ENCODE measurements at regions not wholly inside any gene's neighbourhood (a gene's known extent, or its start where the extent isn't known, plus 50 kb on each side); places are given as distances from the start of the nearest gene placed in this dataset.

DNA sequence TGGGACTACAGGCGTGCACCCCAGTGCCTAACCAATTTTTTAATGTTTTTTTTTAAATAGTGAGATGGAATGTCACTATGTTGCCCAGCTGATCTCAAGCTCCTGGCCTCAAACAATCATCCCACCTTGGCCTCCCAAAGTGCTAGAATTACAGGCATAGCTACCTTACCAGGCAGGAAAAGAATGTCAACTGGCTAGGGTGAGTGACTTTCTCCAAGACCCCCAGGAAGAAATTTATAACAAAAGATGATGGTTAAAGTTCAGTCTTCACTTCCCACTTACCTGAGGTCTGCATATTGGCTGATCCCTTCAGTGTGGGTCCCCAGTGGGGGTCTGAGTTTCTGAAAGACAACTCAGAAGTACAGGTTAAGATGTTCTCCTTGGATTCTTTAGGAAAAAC, 893.0 kb downstream of the UQCRFS1 start:
- DNase-seq: no peak
- Histone ChIP-seq H3K36me3 (ENCODE audit: control insufficient read depth in 4 of 4, insufficient read depth in 4 of 4, low read length in 3 of 4) (no peaks in the 10 kb centered on the region), H3K4me3 (ENCODE audit: control insufficient read depth in 1 of 7, extremely low read depth in 1 of 7, insufficient read depth in 4 of 7, low read depth in 2 of 7, low read length in 6 of 7) (no peak overlapping the region), H3K27me3 (replicated peaks in 2 of 5; ENCODE audit: control insufficient read depth in 4 of 5, insufficient read depth in 5 of 5, low read length in 4 of 5) (peaks cover 0 to 6% (median 0%) of the 10 kb centered on the region in 5 experiments), H3K27ac (ENCODE audit: insufficient read depth in 1 of 2, low read depth in 1 of 2, low read length in 2 of 2, poor library complexity in 1 of 2, severe bottlenecking in 2 of 2) (no peak overlapping the region), H3K4me1 (ENCODE audit: control extremely low read depth in 1 of 4, control insufficient read depth in 4 of 4, insufficient read depth in 4 of 4, low read length in 3 of 4) (no peaks in the 10 kb centered on the region), H3K9me3 (ENCODE audit: control extremely low read depth in 1 of 5, control insufficient read depth in 4 of 5, insufficient read depth in 2 of 5, low read depth in 1 of 5, low read length in 4 of 5) (no peaks in the 10 kb centered on the region)
- WGBS (ENCODE audit: insufficient coverage): no CpG with 5 or more reads among the region's 1 CpG
- POLR2A ChIA-PET: no interaction called here
- CTCF ChIA-PET: interaction anchor here (1.6 kb wide), 1 partner anchor 76 kb away, joined by 4 read pairs; no protein-coding TSS in a partner anchor

DNA sequence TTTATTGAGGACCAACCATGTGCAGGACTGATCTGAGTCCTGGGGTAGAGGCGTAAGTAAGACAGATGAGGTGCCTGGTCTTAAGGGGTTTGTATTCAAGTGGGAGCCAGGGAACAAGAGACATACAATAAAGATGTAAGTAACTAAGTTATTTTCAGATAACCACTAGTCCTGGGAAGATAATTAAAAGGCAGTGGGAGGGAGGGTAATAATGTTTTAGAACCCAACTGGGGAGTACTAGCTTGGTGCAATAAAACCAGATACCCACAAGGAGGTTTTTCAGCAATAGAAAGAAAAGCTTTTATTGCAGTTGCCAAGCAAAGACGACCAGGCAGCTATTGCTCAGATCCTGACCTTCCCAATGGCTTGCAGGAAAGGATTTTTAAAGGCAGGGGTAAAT, 893.7 kb downstream of the UQCRFS1 start:
- no peak overlapping the region for H3K4me3 ChIP-seq (ENCODE audit: control insufficient read depth in 1 of 7, extremely low read depth in 1 of 7, insufficient read depth in 4 of 7, low read depth in 2 of 7, low read length in 6 of 7)
- peaks cover 0 to 6% (median 0%) of the 10 kb centered on the region in 5 experiments for H3K27me3 ChIP-seq (replicated peaks in 2 of 5; ENCODE audit: control insufficient read depth in 4 of 5, insufficient read depth in 5 of 5, low read length in 4 of 5)
- ChIA-PET POLR2A (no interaction called here), CTCF (interaction anchor here (1.6 kb wide), 1 partner anchor 75 kb away, joined by 4 read pairs; no protein-coding TSS in a partner anchor)
- no peaks in the 10 kb centered on the region for H3K9me3 ChIP-seq (ENCODE audit: control extremely low read depth in 1 of 5, control insufficient read depth in 4 of 5, insufficient read depth in 2 of 5, low read depth in 1 of 5, low read length in 4 of 5)
- no CpG with 5 or more reads among the region's 2 CpGs for WGBS (ENCODE audit: insufficient coverage)
- H3K36me3 ChIP-seq (ENCODE audit: control insufficient read depth in 4 of 4, insufficient read depth in 4 of 4, low read length in 3 of 4): no peaks in the 10 kb centered on the region
- H3K27ac ChIP-seq (ENCODE audit: insufficient read depth in 1 of 2, low read depth in 1 of 2, low read length in 2 of 2, poor library complexity in 1 of 2, severe bottlenecking in 2 of 2): no peak overlapping the region
- no peaks in the 10 kb centered on the region for H3K4me1 ChIP-seq (ENCODE audit: control extremely low read depth in 1 of 4, control insufficient read depth in 4 of 4, insufficient read depth in 4 of 4, low read length in 3 of 4)
- DNase-seq: no peak

DNA sequence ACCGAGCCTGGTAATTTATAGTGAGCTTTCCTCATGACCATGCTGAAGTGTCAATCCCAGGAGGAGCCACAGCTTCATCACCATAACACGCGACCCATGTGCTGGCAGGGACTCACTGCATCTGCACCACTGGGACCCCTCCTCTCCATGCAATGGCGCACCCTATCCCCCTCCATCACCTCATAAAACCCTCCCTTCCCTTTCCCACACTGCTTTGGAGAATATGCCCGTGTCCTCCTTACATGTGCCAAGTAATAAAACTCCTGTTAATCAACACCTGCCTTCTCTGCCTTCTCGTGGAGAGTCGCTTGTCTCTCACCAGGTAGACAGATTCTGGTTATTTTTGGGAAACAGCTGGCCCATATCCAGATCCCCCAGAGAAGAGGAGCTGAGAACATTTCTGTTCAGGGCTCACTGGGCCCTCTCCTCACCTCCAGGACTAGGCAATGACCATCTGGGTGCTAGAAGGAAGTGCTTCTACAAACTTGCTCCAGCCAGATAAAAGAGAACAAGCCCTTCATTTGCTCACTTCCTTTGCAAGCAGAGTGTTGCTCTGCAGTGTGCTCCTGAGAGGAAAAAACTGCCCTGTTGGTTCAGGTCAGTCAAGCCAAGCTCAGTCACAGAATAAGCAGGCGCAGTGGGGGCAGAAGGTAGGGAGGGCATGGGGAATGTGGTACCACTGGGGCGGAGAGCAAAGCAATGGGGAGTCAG, 894.3 kb downstream of the UQCRFS1 start:
- Histone ChIP-seq H3K9me3 (ENCODE audit: control extremely low read depth in 1 of 5, control insufficient read depth in 4 of 5, insufficient read depth in 2 of 5, low read depth in 1 of 5, low read length in 4 of 5) (no peaks in the 10 kb centered on the region), H3K27me3 (replicated peaks in 2 of 5; ENCODE audit: control insufficient read depth in 4 of 5, insufficient read depth in 5 of 5, low read length in 4 of 5) (peaks cover 0 to 6% (median 0%) of the 10 kb centered on the region in 5 experiments), H3K27ac (ENCODE audit: insufficient read depth in 1 of 2, low read depth in 1 of 2, low read length in 2 of 2, poor library complexity in 1 of 2, severe bottlenecking in 2 of 2) (no peak overlapping the region), H3K4me1 (ENCODE audit: control extremely low read depth in 1 of 4, control insufficient read depth in 4 of 4, insufficient read depth in 4 of 4, low read length in 3 of 4) (no peaks in the 10 kb centered on the region), H3K36me3 (ENCODE audit: control insufficient read depth in 4 of 4, insufficient read depth in 4 of 4, low read length in 3 of 4) (no peaks in the 10 kb centered on the region), H3K4me3 (ENCODE audit: control insufficient read depth in 1 of 7, extremely low read depth in 1 of 7, insufficient read depth in 4 of 7, low read depth in 2 of 7, low read length in 6 of 7) (no peak overlapping the region)
- ChIA-PET CTCF (interaction anchor here (1.6 kb wide), 1 partner anchor 75 kb away, joined by 4 read pairs; no protein-coding TSS in a partner anchor), POLR2A (no interaction called here)
- DNase-seq: no peak
- 77% methylated on average over 8 of the region's 9 CpGs for WGBS (ENCODE audit: insufficient coverage)

DNA sequence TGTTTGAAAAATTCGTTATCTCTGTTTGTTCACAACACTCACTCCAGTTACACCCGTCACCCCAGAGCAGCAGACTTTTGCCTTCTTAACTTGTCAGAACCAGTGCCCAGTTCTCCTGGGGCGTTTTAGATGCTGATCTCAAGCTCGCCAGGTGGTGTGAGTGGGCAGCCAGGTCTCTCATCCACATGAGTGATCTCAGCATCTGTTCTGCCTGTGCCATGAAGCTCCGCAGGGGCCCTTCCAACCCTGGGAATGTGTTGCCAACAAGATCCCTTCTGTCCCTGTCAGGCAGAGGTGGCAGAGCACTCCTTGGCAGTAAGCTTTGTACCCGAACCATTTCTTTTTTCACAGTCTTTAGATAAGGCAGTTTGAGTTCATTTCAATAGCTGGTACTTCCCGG, 896.5 kb downstream of the UQCRFS1 start:
- H3K4me1 ChIP-seq (ENCODE audit: control extremely low read depth in 1 of 4, control insufficient read depth in 4 of 4, insufficient read depth in 4 of 4, low read length in 3 of 4): no peaks in the 10 kb centered on the region
- peaks cover 0 to 4% (median 0%) of the 10 kb centered on the region in 5 experiments for H3K27me3 ChIP-seq (replicated peaks in 2 of 5; ENCODE audit: control insufficient read depth in 4 of 5, insufficient read depth in 5 of 5, low read length in 4 of 5)
- 96% methylated on average over 4 of the region's 7 CpGs for WGBS (ENCODE audit: insufficient coverage)
- no peaks in the 10 kb centered on the region for H3K9me3 ChIP-seq (ENCODE audit: control extremely low read depth in 1 of 5, control insufficient read depth in 4 of 5, insufficient read depth in 2 of 5, low read depth in 1 of 5, low read length in 4 of 5)
- no peaks in the 10 kb centered on the region for H3K36me3 ChIP-seq (ENCODE audit: control insufficient read depth in 4 of 4, insufficient read depth in 4 of 4, low read length in 3 of 4)
- no peak overlapping the region for H3K4me3 ChIP-seq (ENCODE audit: control insufficient read depth in 1 of 7, extremely low read depth in 1 of 7, insufficient read depth in 4 of 7, low read depth in 2 of 7, low read length in 6 of 7)
- H3K27ac ChIP-seq (ENCODE audit: insufficient read depth in 1 of 2, low read depth in 1 of 2, low read length in 2 of 2, poor library complexity in 1 of 2, severe bottlenecking in 2 of 2): no peak overlapping the region
- POLR2A ChIA-PET: no interaction called here
- DNase-seq: no peak
- CTCF ChIA-PET: no interaction called here

DNA sequence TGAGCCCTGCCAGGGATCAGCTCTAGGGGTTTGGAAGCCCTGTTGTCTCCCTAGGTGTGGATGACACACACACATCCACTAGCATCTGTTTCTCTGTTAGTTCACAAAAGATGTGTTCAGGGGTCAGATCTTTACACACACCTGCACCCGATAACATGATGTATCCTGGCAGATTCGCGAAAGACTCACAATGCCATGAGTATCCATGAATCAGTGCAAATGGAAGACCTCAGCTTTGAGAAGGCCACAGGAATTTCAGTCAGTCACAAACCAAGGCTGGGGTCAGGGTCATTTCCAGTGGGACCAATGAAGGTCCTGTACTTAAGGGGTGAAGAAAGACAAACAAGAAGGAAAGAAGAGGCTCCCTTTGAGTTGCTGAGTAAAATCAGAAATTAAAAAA, 898.2 kb downstream of the UQCRFS1 start:
- CTCF ChIA-PET: interaction anchor here (1.0 kb wide), 1 partner anchor 9 kb away, joined by 4 read pairs; no protein-coding TSS in a partner anchor
- no peak overlapping the region for H3K27ac ChIP-seq (ENCODE audit: insufficient read depth in 1 of 2, low read depth in 1 of 2, low read length in 2 of 2, poor library complexity in 1 of 2, severe bottlenecking in 2 of 2)
- WGBS (ENCODE audit: insufficient coverage): 100% methylated on average over 3 of the region's 3 CpGs

DNA sequence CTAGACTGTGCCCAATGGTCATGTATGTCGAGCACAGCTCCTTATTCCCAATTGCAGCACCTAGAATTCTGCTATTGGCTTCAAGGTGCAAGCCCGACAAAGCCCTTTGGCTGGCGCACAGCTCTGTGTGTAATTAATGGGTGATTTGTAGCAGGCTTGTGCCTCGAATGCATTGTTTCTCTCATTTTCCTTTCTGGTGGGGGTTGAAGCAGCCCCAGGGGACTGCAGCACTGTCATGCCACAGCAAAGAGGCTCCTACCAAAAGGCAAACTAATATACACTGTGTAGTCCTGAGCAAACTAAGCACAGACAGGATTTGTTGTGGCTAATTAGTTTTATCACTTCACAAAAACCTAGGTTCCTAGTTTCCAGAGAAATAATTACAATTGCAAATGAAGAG, 898.7 kb downstream of the UQCRFS1 start:
- Histone ChIP-seq H3K27me3 (replicated peaks in 2 of 5; ENCODE audit: control insufficient read depth in 4 of 5, insufficient read depth in 5 of 5, low read length in 4 of 5) (peaks cover 0 to 4% (median 0%) of the 10 kb centered on the region in 5 experiments), H3K27ac (ENCODE audit: insufficient read depth in 1 of 2, low read depth in 1 of 2, low read length in 2 of 2, poor library complexity in 1 of 2, severe bottlenecking in 2 of 2) (no peak overlapping the region), H3K9me3 (ENCODE audit: control extremely low read depth in 1 of 5, control insufficient read depth in 4 of 5, insufficient read depth in 2 of 5, low read depth in 1 of 5, low read length in 4 of 5) (no peaks in the 10 kb centered on the region), H3K36me3 (ENCODE audit: control insufficient read depth in 4 of 4, insufficient read depth in 4 of 4, low read length in 3 of 4) (no peaks in the 10 kb centered on the region), H3K4me1 (ENCODE audit: control extremely low read depth in 1 of 4, control insufficient read depth in 4 of 4, insufficient read depth in 4 of 4, low read length in 3 of 4) (no peaks in the 10 kb centered on the region), H3K4me3 (ENCODE audit: control insufficient read depth in 1 of 7, extremely low read depth in 1 of 7, insufficient read depth in 4 of 7, low read depth in 2 of 7, low read length in 6 of 7) (no peak overlapping the region)
- DNase-seq: no peak
- ChIA-PET POLR2A (no interaction called here), CTCF (no interaction called here)
- 87% methylated on average over 4 of the region's 4 CpGs for WGBS (ENCODE audit: insufficient coverage)

More for the DNA sequence above, 898.2 kb downstream of the UQCRFS1 start:
- POLR2A ChIA-PET: no interaction called here
- H3K27me3 ChIP-seq (replicated peaks in 2 of 5; ENCODE audit: control insufficient read depth in 4 of 5, insufficient read depth in 5 of 5, low read length in 4 of 5): peaks cover 0 to 4% (median 0%) of the 10 kb centered on the region in 5 experiments
- H3K4me1 ChIP-seq (ENCODE audit: control extremely low read depth in 1 of 4, control insufficient read depth in 4 of 4, insufficient read depth in 4 of 4, low read length in 3 of 4): no peaks in the 10 kb centered on the region
- H3K36me3 ChIP-seq (ENCODE audit: control insufficient read depth in 4 of 4, insufficient read depth in 4 of 4, low read length in 3 of 4): no peaks in the 10 kb centered on the region
- no peaks in the 10 kb centered on the region for H3K9me3 ChIP-seq (ENCODE audit: control extremely low read depth in 1 of 5, control insufficient read depth in 4 of 5, insufficient read depth in 2 of 5, low read depth in 1 of 5, low read length in 4 of 5)
- no peak overlapping the region for H3K4me3 ChIP-seq (ENCODE audit: control insufficient read depth in 1 of 7, extremely low read depth in 1 of 7, insufficient read depth in 4 of 7, low read depth in 2 of 7, low read length in 6 of 7)
- no peak for DNase-seq

DNA sequence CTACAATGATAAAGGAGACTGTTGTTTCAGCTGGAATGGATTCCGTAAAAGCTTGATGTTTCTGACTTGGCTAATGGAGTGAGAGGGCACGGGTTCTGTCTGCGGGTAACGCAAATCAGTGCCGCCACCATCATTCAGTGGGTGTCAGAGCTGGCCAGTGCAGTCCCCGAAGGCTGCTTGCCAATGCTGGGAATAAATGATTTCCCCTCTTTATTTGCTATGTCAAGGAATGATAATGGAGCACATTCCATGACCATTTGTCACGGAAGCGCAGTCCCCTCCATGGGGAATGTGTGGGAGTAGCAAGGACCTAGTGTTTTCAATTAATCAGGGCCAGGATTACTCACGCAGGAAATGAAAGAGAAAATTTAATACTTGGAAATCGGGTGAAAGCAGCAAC, 899.3 kb downstream of the UQCRFS1 start:
- H3K27ac ChIP-seq (ENCODE audit: insufficient read depth in 1 of 2, low read depth in 1 of 2, low read length in 2 of 2, poor library complexity in 1 of 2, severe bottlenecking in 2 of 2): no peak overlapping the region
- no peak overlapping the region for H3K4me3 ChIP-seq (ENCODE audit: control insufficient read depth in 1 of 7, extremely low read depth in 1 of 7, insufficient read depth in 4 of 7, low read depth in 2 of 7, low read length in 6 of 7)
- H3K36me3 ChIP-seq (ENCODE audit: control insufficient read depth in 4 of 4, insufficient read depth in 4 of 4, low read length in 3 of 4): no peaks in the 10 kb centered on the region
- no peak for DNase-seq
- peaks cover 0 to under 1% (median 0%) of the 10 kb centered on the region in 5 experiments for H3K27me3 ChIP-seq (replicated peaks in 2 of 5; ENCODE audit: control insufficient read depth in 4 of 5, insufficient read depth in 5 of 5, low read length in 4 of 5)
- 96% methylated on average over 9 of the region's 10 CpGs for WGBS (ENCODE audit: insufficient coverage)
- no peaks in the 10 kb centered on the region for H3K9me3 ChIP-seq (ENCODE audit: control extremely low read depth in 1 of 5, control insufficient read depth in 4 of 5, insufficient read depth in 2 of 5, low read depth in 1 of 5, low read length in 4 of 5)
- ChIA-PET POLR2A (no interaction called here), CTCF (no interaction called here)
- no peaks in the 10 kb centered on the region for H3K4me1 ChIP-seq (ENCODE audit: control extremely low read depth in 1 of 4, control insufficient read depth in 4 of 4, insufficient read depth in 4 of 4, low read length in 3 of 4)

Data from common myeloid progenitor, CD34-positive (primary cell).